Fibroblast of lung (primary cell): ENCODE measurements at regions not wholly inside any gene's neighbourhood (a gene's known extent, or its start where the extent isn't known, plus 50 kb on each side); places are given as distances from the start of the nearest gene placed in this dataset.

Source experiments
- CTCF ChIP-seq, 2 donors: IDR thresholded peaks in 1 of 2; conservative IDR thresholded peaks in 1 of 2; 1 replicate in 1 of 2; 2 replicates in 1 of 2; pipeline ENCODE4 v1.5.1; 2011 to 2012; ENCODE audit warnings: low read length in 2 of 2, control low read depth in 1 of 2, inconsistent platforms in 1 of 2, low read depth in 1 of 2, mild to moderate bottlenecking in 1 of 2
- EZH2 ChIP-seq: IDR thresholded peaks from 2 replicates; pipeline ENCODE4 v1.5.1; 2012; ENCODE audit warnings: low read length, control low read depth, mild to moderate bottlenecking; ENCODE audit errors: missing control alignments

DNA sequence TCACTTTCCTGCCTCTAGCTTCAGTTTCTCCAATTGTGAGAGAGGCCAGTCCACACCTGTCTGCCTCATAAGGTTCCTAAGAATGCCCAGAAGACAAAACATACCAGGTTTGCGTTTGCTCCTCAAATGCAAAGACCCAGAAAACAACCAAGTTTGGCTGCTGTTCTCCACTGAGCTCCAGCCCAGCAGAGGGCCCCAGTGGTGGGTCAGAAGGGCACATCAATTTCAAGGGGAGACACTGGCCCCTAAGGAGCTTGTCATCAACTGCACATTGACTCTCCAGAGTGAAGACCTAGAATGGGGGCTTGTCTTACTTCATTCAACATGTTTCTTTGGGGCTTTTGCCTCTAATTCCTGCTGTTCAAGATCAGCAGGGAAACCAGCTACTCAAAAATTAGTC lies 127.9 kb upstream of the SLC6A11 start:
- no peak for TF ChIP-seq EZH2
- TF ChIP-seq CTCF (conservative IDR thresholded peaks at IDR 0.05 in 1 of 2, IDR thresholded peaks at IDR 0.05 in 1 of 2; ENCODE audit: low read depth in 1 of 2, low read length in 2 of 2) = no peak
